Smooth muscle cell (in vitro differentiated cells): ENCODE measurements at regions not wholly inside any gene's neighbourhood (a gene's known extent, or its start where the extent isn't known, plus 50 kb on each side); places are given as distances from the start of the nearest gene placed in this dataset.

ENCODE experiments used
- DNase-seq: peaks from one replicate; lab custom pipeline; 2025; ENCODE audit not compliant: unreplicated experiment; lab: John Stamatoyannopoulos, UW
- H2AFZ ChIP-seq: fragments of 200-600 bp; sonication (generic); 2 replicates; pipeline ENCODE4 v1.6.0; 2016; ENCODE audit warnings: antibody characterized with exemption, low read depth, mild to moderate bottlenecking
- H3F3A ChIP-seq: fragments of 200-600 bp; sonication (generic); 2 replicates; pipeline ENCODE4 v1.6.0; 2017; ENCODE audit warnings: antibody characterized with exemption, low read depth
- H3K27ac ChIP-seq: fragments of 200-600 bp; sonication (generic); 2 replicates; pipeline ENCODE4 v1.5.1; 2016; ENCODE audit warnings: low read depth, mild to moderate bottlenecking
- H3K27me3 ChIP-seq: fragments of 200-600 bp; sonication (generic); 2 replicates; pipeline ENCODE4 v1.6.1; 2016; ENCODE audit warnings: low read depth, mild to moderate bottlenecking
- H3K36me3 ChIP-seq: fragments of 200-600 bp; sonication (generic); 2 replicates; pipeline ENCODE4 v1.5.1; 2016; ENCODE audit warnings: low read depth
- H3K4me1 ChIP-seq: fragments of 200-600 bp; sonication (generic); 2 replicates; pipeline ENCODE4 v1.5.1; 2016; ENCODE audit warnings: low read depth
- H3K4me2 ChIP-seq: fragments of 200-600 bp; sonication (generic); 2 replicates; pipeline ENCODE4 v1.6.0; 2016; ENCODE audit warnings: mild to moderate bottlenecking
- H3K4me3 ChIP-seq: fragments of 200-600 bp; sonication (generic); 2 replicates; pipeline ENCODE4 v1.5.1; 2016; ENCODE audit warnings: mild to moderate bottlenecking
- H3K79me2 ChIP-seq: fragments of 200-600 bp; sonication (generic); 2 replicates; pipeline ENCODE4 v1.6.0; 2016; ENCODE audit warnings: low read depth, mild to moderate bottlenecking
- H3K9ac ChIP-seq: fragments of 200-600 bp; sonication (generic); 2 replicates; pipeline ENCODE4 v1.6.0; 2016; ENCODE audit warnings: low read depth
- H3K9me3 ChIP-seq: fragments of 200-600 bp; sonication (generic); replicated peaks from 2 replicates; pipeline ENCODE4 v1.5.1; 2016; ENCODE audit warnings: low read depth
- H4K20me1 ChIP-seq: fragments of 200-600 bp; sonication (generic); 2 replicates; pipeline ENCODE4 v1.6.0; 2016; ENCODE audit warnings: low read depth
- WGBS: methylation state at CpG from one replicate; pipeline ENCODE4 v1.1.7; 2016; ENCODE audit warnings: low lambda C conversion rate; 5-methylcytosine and 5-hydroxymethylcytosine counted together
- TF ChIP-seq, protein P1 (sequence below): fragments of 200-600 bp; sonication (generic); IDR thresholded peaks from 2 replicates; pipeline ENCODE4 v1.5.1; 2017; ENCODE audit warnings: borderline replicate concordance, mild to moderate bottlenecking, antibody characterized with exemption; ENCODE audit not compliant: insufficient read depth, poor library complexity, severe bottlenecking

DNA sequence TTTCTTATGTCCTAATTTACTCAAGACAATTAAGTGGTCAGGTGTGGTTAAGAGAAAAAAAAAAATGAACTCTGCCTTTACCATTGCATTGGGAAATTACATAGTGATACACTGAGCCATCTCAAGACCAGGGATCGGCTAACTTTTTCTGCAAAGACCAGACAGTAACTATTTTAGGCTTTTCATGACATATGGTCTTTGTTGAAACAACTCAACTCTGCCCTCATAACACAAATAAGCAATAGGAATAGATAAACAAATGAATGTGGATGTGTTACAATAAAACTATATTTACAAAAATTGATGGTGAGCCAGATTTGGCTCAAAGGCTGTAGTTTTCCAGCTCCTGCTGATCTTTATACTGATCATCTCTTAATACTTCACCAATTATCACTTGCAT, 632.6 kb upstream of the INTU start:
- peaks cover 3% of the 10 kb centered on the region for H3K4me1 ChIP-seq
- TF ChIP-seq, protein P1, sequence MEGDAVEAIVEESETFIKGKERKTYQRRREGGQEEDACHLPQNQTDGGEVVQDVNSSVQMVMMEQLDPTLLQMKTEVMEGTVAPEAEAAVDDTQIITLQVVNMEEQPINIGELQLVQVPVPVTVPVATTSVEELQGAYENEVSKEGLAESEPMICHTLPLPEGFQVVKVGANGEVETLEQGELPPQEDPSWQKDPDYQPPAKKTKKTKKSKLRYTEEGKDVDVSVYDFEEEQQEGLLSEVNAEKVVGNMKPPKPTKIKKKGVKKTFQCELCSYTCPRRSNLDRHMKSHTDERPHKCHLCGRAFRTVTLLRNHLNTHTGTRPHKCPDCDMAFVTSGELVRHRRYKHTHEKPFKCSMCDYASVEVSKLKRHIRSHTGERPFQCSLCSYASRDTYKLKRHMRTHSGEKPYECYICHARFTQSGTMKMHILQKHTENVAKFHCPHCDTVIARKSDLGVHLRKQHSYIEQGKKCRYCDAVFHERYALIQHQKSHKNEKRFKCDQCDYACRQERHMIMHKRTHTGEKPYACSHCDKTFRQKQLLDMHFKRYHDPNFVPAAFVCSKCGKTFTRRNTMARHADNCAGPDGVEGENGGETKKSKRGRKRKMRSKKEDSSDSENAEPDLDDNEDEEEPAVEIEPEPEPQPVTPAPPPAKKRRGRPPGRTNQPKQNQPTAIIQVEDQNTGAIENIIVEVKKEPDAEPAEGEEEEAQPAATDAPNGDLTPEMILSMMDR: no peak
- H3K9ac ChIP-seq: no peak overlapping the region
- no peaks in the 10 kb centered on the region for H3K36me3 ChIP-seq
- DNase-seq: no peak
- H3K4me3 ChIP-seq: no peak overlapping the region
- no peaks in the 10 kb centered on the region for H3F3A ChIP-seq
- H3K9me3 ChIP-seq: no peaks in the 10 kb centered on the region
- H3K27ac ChIP-seq: no peak overlapping the region
- no peak overlapping the region for H2AFZ ChIP-seq
- H3K4me2 ChIP-seq: no peak overlapping the region
- H4K20me1 ChIP-seq: no peaks in the 10 kb centered on the region
- H3K79me2 ChIP-seq: no peaks in the 10 kb centered on the region
- H3K27me3 ChIP-seq: no peaks in the 10 kb centered on the region
- 88% methylated on average over 1 of the region's 1 CpG for WGBS

DNA sequence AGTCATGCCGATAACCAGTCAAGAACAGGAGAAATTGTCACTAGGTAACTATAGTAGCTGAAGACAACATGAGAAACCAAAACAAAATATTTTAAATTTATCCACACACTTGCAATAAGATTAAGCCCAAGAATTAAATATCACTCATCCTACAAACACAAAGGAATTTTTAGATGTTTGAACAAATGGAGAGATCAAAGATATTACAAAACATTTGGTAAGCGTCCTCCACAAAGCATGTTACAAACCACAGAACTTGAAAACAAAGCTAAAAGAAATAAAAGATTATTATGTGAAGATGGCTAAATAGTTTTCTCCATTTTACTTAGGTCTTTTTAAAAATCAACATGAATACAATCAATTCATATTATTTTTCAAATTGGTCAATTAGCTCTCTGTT, 631.9 kb upstream of the INTU start:
- Histone ChIP-seq H3K9ac (no peak overlapping the region), H3K9me3 (no peaks in the 10 kb centered on the region), H3K4me1 (peaks cover 3% of the 10 kb centered on the region), H3K27me3 (no peaks in the 10 kb centered on the region), H3K4me3 (no peak overlapping the region), H3F3A (no peaks in the 10 kb centered on the region), H3K36me3 (no peaks in the 10 kb centered on the region), H3K27ac (no peak overlapping the region), H2AFZ (no peak overlapping the region), H4K20me1 (no peaks in the 10 kb centered on the region), H3K79me2 (no peaks in the 10 kb centered on the region), H3K4me2 (no peak overlapping the region)
- TF ChIP-seq, protein P1: no peak
- no peak for DNase-seq
- WGBS: 92% methylated on average over 2 of the region's 2 CpGs

DNA sequence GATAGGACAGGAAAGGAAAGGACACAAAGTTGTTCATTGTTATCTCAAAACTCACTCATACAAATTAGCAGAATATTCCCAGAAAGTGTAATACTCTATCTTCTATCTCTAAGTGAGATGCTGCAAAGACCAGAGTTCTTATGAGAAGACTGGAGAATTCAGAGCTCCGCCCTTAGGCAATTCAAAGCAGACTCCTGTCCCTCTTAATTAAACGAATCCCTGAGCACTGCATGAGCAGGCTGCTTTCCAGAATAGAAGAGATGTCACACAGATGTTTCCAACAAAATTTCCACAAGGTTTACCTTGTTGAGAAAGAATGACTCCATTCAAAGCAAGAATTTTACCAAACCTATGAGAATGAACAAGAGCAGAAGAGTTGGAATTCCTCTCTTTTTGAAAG, 630.8 kb upstream of the INTU start:
- Histone ChIP-seq H3K27ac (no peak overlapping the region), H3K36me3 (no peaks in the 10 kb centered on the region), H3K4me2 (no peak overlapping the region), H3K27me3 (no peaks in the 10 kb centered on the region), H3K9me3 (no peaks in the 10 kb centered on the region), H4K20me1 (no peaks in the 10 kb centered on the region), H3F3A (no peaks in the 10 kb centered on the region), H3K4me1 (peaks cover 3% of the 10 kb centered on the region), H3K79me2 (no peaks in the 10 kb centered on the region), H2AFZ (no peak overlapping the region), H3K4me3 (no peak overlapping the region), H3K9ac (no peak overlapping the region)
- DNase-seq: no peak
- TF ChIP-seq, protein P1: no peak
- 67% methylated on average over 2 of the region's 2 CpGs for WGBS

DNA sequence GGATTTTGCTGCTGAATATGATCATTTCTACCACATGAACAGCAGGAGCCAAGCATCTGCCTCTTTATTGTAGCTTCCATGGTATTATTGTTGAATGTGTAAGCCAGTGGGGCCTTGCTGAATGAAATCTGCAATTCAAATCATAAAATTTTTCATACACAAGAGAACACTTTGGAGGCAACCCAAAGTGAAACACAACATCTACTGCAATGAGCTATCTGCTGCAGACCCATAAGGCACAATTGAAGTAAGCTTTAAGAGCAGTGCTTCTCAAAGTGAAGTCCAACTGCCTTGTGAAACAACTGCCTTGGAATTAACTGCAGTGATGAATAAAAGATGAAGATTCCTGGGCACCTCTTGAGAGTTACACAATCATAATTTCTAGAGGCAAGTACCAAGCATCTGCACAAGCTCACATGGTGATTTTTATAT, 626.3 kb upstream of the INTU start:
- H3K4me1 ChIP-seq: peaks cover 3% of the 10 kb centered on the region
- H2AFZ ChIP-seq: no peak overlapping the region
- no peaks in the 10 kb centered on the region for H3K9me3 ChIP-seq
- no peak overlapping the region for H3K4me3 ChIP-seq
- no peaks in the 10 kb centered on the region for H3F3A ChIP-seq
- no peak for DNase-seq
- no peaks in the 10 kb centered on the region for H4K20me1 ChIP-seq
- no peaks in the 10 kb centered on the region for H3K36me3 ChIP-seq
- no peaks in the 10 kb centered on the region for H3K79me2 ChIP-seq
- H3K27me3 ChIP-seq: no peaks in the 10 kb centered on the region
- TF ChIP-seq, protein P1: no peak
- H3K9ac ChIP-seq: no peak overlapping the region
- H3K4me2 ChIP-seq: no peak overlapping the region
- no peak overlapping the region for H3K27ac ChIP-seq
